Cardiac septum (tissue), 1 donor: ENCODE measurements at regions not wholly inside any gene's neighbourhood (a gene's known extent, or its start where the extent isn't known, plus 50 kb on each side); places are given as distances from the start of the nearest gene placed in this dataset.

Experiments used
- DNase-seq: peaks from one replicate; pipeline ENCODE4 v3.0.0-alpha.2; 2020; ENCODE audit warnings: low spot score
- intact Hi-C: fragments of 100-400 bp; cut with DNase I; formaldehyde crosslinking; loops from one replicate; pipeline ENCODE4 v1.14.0; 2022
- donor health status: DM: no; HTN: no; CAD: no.

DNA sequence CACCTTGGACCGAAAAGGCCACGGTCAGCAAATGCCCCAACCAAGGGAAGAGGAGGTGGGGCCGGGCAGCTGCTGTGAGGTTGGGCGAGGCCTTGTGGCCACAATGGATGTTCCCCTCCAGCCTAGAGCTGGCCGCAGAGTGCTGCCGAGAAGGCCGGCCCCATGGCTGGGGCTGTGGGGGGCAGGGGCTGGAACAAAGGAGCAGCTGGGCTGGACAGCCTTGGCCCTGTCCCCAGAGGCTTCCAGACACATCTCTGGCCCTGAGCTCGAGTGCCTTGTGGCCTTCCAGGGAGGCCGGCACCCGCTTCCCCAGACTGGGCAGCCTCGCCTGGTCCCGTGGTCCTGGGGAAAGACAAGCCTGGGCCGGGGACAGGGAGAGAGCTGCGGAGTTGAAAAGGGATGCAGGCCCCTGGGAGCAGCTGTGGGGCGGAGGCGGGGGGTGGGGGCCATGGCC is 88.0 kb downstream of the PDGFA start:
- intact Hi-C loops, result no loop called here
- DNase-seq, result no peak

DNA sequence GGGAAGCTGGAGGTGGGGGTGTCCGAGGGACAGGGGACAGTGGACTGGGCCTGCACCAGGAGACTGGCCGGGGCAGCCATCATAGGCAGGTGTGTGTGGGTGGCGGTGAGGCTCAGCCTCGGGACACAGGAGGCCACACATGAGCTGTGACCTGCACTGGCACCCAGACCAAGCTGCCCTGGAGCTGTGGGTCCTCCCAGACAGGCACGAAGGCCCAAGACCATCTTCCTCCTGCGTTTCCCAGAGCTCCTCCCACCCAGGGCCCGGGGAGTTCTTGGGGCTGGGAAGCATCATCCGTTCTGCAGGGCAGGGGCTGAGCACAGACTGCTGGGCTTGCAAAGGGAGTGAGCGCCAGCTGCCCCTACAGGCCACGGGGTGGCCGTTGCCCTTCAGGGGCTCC is 87.4 kb downstream of the PDGFA start:
- no peak for DNase-seq
- intact Hi-C loops, result no loop called here

DNA sequence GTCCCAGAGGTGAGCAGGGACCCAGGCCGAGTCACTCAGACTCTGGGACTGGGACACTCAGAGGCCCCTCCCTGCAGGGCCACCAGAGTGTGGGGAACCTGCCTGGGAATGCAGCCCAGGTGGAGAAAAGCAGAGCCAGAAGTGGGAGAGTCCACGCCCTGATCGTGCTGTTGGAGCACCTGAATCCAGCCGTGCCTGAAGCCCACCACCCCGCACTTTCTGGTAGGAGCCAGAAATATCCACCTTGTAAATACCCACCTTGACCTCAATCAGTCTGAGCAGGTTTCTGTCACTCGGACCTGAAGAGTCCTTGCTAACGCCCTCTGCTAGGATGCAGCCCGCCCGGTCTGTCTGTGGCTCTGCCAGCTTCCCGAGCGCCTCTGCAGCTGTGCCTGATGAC is 86.7 kb downstream of the PDGFA start:
- intact Hi-C loops, result no loop called here
- no peak for DNase-seq

DNA sequence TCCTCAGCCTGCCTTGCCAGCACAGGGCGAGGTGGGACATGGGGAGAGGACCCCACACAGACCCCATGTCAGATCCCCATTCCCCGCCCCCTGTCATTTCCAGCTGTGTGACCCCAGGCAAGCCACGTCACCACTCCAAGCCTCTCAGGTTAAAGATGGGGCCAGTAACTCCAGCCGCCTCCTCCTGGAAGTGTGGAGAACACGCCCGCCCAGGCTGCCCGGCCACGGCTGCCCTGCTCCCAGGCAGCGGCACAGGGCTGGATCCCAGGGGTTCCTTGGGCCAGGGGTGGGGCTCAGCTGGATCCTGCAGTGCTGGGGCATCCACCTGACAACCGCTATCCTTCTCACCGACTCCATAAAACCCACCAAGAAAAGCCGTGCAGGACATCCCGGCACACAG is 86.1 kb downstream of the PDGFA start:
- no peak for DNase-seq
- intact Hi-C loops, result no loop called here

DNA sequence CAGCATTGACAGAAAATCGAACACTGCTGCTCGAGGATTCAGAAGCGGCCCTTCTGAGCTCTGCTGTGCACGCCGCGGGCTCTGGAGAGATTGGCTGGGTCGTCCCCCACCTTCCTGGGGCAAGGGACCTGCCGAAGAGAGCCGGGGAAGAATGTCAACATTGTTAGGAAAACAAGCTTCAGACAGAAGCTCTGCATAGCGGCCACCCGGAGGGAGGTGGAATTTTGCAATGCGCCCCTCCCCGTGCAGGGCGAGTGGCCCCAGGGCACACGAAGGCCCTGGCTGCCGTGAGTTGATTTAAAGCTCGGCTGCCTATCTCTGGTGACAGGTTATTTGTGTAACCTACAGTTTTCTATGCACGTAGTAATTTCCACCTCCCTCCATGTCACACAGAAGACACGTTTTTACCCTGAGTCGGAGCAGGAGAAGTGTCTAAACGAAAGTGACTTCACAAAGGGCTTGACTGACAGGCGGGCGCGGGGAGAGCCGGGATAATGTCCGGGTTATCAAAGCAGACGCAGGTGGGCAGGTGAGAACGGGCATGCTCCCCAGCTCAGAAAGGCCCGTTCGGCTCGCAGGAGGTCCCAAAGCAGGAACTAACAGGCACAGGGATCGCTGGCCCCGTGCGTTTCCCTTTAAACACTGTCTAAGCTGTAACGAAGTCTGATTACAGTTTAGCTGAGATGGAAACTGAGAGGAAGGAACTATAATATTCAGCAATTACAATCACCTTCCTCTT is 84.6 kb downstream of the PDGFA start:
- no peak for DNase-seq

DNA sequence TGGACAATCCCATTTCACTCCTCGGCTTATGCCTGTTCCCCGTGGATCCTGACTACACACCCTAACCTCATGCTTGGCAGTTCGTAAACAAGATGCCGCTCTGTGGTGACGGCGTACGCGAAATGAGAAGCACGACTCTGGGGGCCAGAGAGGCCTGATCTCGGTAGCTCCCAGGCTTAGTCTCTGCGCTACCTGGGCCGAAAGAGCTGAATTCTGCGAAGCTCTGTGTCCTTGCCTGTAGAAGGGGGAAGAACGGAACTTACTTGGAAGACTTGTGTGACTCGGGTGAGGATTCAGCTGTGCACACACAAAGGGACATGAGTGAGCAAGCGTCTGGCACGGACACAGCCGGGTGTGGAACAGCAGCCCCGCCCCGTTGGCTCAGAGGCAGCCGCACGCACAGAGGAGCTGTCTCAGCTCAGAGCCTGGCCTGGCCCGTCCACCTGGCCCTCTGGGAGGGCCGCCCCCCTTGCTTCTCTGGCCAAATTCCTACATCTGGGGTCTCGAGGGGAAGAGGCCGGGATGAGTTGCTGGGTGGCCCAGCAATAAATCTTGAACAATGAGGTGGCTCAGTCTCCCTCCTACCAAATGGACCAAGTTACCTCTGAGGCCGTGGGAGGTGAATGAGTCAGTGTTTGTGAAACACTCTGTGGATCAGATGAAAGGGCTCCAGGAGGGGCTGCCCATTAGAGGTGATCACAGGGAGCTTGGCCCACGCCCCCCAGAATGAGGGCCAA is 83.8 kb downstream of the PDGFA start:
- intact Hi-C loops, result no loop called here
- DNase-seq, result no peak

More for the DNA sequence above, 84.6 kb downstream of the PDGFA start:
- intact Hi-C loops, result no loop called here

DNA sequence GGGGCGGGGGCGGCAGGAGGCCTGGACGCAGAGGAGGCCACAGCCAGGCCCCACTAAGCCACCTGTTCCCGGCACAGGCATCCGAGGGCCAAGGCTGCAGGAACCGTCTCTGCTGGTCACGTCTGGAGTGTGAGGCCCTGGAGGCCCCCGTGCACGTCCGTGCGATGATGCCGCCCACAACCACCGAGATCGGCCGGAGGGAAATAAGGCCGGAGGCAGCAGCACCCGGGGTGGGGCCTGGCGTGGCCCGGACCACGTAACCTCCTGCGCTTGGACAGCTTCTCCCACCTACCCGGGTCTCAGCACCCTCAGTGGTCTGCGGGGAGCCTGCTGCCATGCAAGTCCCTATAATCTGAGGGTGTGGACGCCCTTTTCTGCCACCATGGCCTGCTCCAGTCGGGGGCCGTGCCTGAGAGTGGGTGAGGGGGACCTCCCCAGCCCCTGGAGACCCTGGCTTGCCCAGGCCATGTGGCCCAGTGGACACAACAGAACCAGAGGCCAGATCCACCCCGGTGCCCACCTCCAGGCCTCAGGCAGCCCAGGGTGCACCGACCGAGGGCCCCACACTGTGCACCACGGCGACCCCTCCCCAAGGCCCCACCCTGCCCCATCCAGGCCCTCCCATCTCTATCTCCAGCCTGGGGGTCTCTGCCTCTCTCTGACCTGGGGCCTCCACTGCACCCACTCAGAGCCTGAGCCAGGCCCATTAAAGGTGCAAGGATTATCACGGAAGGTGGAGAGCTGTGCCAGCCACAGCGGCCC is 83.1 kb downstream of the PDGFA start:
- DNase-seq, result no peak
- intact Hi-C loops, result no loop called here

DNA sequence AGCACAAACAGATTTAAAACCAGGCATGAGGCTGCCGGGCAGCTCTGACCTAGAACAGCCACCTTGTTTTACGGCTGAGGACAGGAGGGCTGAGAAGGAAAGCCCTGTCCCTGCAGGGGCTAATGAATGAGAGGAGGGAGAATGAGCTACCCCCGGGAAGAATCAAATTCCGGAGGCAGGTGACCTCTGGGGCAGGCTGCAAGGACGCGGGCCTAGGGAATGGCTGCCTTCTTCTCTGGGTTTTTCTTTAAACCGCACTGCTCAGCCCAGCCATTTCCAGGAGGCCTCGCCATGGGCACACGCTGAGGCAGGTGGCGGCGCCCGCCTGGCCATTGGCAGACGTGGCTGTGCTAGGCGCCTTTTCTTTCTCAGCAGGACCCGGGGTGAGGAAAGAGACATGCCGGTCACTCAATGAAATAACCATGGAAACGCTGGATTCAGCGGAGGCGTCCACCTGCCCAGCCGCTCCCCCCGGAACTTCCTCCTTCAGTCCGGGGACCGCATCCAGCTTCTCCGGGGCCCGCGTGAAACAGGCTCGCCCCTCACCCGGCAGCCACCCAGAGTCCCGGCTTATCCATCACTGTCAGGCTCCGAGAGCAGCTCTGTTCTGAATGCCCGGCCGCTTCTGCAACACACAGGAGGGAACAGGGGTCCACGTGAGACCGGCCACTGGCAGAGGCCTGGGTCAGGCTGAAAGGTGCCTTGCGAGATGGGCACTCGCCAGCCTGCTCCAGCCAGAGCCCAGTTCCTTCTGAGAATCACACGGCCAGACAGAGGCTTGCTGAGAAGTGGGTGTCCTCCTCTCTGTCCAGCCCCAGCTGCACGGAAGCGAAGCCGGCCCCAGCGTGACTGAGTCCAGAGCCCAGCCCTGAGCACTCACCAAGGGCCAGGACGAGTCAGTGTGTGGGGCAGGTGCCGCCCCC is 82.1 kb downstream of the PDGFA start:
- intact Hi-C loops, result no loop called here
- no peak for DNase-seq

DNA sequence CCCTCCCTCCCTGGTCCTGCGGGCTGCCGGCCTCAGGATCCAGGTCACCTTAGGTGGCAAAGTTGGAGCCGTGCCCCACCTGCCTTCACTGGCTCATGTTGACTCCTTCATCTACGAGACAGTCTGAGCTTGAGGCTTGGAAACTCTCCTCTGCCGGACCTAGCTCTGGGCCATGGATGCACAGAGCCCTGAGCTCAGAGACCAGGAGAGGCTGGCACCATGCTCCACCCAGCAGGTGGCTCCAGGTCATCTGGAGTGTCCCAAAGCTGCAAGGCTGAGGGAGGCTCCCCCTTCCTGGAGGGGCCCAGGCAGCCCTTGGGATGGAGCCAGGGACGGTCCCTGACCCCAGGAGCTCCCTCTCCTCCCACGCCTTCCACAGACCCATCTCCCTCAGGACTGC is 81.3 kb downstream of the PDGFA start:
- no peak for DNase-seq
- intact Hi-C loops, result no loop called here

DNA sequence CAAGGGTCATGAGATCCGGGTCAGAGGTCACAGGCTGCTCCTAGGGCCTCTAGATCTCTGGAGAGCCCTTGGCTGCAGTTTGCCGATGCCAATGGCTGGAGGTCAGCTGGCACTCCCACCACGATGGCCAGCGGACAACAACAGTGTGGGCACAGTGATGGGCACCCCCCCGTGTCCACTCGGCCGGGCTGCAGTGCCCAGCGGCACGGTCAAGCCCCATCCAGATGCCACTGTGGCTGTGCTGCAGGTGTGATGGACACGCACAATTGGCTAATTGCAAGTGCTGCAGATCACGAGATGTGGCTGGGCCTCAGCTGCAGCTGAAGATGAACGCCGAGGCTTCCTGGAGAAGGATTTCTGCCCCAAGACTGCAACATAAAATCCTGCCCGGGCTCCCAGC is 80.7 kb downstream of the PDGFA start:
- DNase-seq, result no peak
- intact Hi-C loops, result no loop called here

DNA sequence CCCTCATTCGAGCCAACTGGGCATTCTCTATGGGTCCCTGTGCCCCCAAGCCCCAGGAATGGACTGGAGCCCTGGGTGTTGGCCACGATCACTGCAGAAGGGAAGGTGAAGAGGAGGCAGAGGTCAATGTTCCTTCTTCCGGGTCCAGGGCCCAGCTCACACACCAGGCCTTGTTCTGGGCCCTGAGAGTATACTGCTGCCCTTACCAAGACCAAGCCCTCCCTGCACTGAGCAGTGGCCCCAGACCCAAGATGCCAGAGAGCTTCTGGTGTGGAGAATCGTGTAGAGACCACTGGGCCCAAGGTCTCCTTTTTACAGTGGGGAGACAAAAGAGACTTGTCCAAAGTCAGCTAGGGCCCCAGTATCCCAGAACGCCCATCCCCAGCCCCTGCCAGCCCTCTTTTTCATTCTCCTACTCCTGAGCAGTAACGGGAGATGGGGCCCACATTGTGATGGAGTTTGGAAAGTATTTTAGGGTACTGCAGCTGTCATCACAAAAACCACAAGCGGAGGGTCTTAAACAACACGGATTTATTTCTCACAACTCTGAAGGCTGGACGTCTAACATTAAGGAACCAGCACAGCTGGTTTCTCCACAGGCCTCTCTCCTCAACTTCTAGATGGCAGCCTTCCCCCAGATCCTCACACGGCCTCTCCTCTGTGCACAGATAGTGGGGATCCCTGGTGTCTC is 79.4 kb downstream of the PDGFA start:
- DNase-seq, result no peak
- intact Hi-C loops, result no loop called here

DNA sequence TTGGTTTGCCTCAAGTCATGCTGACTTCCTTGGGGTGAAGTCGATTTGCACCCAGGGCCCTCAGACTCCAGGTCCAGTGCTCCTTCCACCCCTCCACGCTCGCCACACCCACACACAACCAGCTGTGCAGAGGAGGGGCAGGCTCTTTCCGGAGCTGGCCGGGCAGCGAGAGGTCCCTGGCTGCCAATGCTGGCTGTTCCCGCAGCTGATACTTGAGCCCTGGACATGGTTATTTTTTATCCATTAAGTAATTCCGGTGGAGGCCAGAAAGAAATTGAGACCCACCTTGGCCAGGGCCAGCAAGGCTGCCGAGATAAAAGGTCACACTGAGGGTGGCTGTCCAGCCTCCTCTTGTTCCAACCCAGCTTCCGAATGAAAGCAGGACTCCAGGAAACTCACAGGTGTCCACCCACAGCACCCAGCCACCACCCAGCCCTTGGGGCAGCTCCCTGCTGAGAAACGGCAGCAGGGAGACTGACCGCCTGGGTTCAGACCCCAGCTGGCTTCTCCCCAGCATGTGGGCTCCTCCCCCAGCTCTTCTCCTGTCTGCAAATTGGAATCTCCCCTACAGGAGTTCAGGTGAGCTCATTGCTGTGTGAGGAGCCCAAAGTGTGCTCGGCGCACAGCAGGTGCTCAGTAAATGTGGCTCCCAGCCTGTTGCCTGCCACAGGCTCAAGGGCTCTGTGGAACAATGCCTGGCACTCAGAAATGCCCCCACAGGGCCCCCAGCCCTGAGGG is 77.8 kb downstream of the PDGFA start:
- intact Hi-C loops, result no loop called here

DNA sequence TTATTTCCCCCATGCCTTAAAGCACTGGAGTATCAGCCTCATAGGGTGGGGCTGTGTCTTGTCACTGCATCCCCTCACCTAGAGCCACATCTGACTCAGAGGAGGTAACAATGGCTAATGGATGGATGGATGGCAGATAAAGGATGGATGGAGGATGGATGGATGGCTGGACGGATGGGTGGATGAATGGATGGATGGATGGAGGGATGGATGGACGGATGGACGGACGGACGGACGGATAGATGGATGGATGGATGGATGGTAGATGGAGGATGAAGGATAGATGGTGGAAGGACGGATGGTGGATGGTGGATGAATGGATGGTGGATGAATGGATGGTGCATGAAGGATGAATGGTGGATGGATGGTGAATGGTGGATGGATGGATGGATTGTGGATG is 77.2 kb downstream of the PDGFA start:
- no peak for DNase-seq
- intact Hi-C loops, result no loop called here

More for the DNA sequence above, 77.8 kb downstream of the PDGFA start:
- no peak for DNase-seq

DNA sequence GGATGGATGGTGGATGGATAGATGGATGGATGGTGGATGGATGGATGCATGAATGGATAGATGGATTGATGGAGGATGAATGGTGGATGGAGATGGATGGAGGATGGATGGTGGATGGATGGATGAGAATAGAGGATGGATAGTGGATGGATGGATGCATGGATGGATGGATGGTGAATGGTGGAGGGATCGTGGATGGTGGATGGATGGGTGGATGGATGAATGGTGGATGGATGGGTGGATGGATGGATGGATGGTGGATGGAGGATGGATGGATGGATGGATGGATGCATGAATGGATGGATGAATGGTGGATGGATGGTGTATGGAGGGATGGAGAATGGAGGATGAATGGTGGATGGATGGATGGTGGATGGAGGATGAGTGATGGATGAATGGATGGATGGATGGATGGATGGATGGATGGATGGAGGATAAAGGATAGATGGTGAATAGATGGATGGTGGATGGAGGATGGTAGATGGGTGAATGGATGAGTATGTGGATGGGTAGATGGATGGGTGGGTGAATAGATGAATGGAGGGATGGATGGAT is 76.3 kb downstream of the PDGFA start:
- intact Hi-C loops, result no loop called here
- DNase-seq, result no peak

DNA sequence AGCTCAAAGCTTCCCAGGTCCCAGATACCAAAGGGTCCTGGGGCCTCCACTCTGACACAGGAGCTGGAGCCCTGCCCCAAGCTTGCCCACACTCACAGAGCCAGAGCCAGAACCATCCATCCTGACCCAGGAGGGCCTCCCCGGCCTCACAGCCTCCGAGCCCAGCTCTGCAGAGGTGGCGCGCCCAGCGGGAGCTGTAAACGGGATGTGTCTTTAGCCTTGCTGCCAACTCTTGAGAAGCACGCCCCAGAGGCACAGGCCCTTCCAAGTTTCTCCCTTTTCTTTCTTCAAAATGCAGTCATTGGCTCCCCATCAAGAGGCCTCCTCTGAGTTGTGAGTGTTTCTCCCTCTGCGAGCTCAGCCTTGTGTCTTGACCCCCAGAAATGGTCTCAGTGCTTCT is 75.0 kb downstream of the PDGFA start:
- intact Hi-C loops, result no loop called here
- no peak for DNase-seq

DNA sequence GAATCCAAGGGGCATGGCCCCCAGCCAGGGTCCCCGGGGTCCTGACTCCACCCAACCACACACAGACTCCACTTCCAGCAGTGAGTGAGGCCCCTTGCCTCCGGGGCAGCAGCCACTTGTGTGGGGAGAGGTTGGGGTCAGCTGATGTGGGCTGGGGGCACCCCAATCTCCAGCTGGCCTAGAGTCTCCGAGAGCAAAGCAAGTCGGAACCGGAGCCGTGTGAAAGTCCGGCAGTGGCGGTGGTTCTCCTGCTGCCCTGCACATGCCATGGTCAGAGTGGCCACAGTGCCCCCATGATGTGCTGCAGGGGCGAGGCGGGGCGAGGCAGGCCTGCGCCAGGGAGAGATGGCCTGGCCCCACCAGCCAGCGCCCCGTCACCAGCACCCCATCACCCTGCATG is 74.6 kb downstream of the PDGFA start:
- no peak for DNase-seq
- intact Hi-C loops, result no loop called here

DNA sequence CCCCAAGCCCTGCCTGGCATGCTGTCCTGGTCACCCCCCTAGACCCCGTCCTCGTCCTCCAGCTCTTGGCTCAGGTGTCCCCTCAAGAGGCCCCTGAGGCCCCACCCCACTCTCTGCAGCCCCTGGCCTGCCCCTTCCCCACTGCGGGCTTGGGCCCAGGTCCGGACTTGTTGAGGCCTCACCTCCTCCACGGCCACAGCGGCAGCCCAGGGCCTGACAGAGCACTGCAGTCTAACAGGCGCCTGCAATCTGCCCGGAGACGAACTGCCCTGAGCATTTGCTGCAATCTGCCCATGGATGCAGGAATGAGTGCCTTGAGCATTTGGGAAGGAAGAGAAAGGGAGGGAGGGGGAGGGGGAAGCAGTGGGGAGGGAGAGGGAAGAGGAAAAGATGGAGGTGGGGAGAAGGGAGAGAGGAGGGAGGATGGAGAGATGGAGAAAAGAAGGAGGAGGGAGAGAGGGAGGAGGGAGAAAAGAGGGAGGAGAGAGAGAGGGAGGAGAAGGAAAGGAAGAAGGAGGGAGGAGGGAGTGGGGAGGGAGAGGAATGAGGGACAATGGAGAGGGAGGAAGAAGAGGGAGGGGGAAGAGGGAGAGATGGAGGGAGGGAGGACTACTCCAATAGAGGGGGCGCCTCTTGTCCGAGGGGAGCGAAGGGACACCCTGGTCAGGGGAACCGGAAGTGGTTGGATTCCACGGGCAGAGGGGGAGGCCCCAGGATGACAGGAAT is 73.9 kb downstream of the PDGFA start:
- no peak for DNase-seq
- intact Hi-C loops, result no loop called here
